ENCODE measurements at regions not wholly inside any gene's neighbourhood (a gene's known extent, or its start where the extent isn't known, plus 50 kb on each side); places are given as distances from the start of the nearest gene placed in this dataset.

DNA sequence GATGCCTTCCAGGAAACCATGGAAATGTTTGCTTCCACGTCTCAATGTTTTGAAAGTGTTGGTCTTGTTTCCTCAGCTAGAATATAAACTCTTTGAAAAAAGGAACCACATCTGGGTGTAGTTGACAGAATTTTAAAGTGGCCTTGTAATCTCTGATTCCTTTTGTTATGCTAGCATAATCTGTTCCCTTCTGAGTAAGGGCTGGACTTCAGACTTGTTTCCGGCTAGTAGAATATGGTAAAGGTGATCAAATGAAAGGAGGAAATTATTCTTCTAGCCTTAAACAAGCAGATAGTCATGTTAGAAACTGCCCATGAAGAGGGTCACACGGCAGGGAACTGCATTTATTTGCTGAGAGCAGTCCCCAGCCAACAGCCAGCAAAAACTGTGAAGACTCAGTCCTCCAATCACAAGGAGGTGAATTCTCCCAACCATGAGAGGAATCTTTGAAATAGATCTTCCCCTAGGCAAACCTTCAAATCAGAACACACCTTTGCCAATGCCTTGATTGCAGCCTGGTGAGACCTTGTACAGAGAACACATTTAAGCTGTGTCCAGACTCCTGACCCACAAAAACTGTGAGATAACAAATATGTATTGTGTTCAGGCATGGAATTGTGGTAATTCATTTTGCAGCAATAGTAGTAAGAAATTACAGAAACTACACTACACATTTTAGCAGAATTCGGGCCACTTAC, 316.9 kb upstream of the SP8 start:
- TF ChIP-seq, protein P1, sequence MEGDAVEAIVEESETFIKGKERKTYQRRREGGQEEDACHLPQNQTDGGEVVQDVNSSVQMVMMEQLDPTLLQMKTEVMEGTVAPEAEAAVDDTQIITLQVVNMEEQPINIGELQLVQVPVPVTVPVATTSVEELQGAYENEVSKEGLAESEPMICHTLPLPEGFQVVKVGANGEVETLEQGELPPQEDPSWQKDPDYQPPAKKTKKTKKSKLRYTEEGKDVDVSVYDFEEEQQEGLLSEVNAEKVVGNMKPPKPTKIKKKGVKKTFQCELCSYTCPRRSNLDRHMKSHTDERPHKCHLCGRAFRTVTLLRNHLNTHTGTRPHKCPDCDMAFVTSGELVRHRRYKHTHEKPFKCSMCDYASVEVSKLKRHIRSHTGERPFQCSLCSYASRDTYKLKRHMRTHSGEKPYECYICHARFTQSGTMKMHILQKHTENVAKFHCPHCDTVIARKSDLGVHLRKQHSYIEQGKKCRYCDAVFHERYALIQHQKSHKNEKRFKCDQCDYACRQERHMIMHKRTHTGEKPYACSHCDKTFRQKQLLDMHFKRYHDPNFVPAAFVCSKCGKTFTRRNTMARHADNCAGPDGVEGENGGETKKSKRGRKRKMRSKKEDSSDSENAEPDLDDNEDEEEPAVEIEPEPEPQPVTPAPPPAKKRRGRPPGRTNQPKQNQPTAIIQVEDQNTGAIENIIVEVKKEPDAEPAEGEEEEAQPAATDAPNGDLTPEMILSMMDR (IDR thresholded peaks at IDR 0.05) = no peak
- no peak for TF ChIP-seq POLR2A (IDR thresholded peaks at IDR 0.05)
